HG02870 (cell line): ENCODE measurements at regions not wholly inside any gene's neighbourhood (a gene's known extent, or its start where the extent isn't known, plus 50 kb on each side); places are given as distances from the start of the nearest gene placed in this dataset.

Source experiments
- ATAC-seq: cut with Tn5 transposase; IDR thresholded peaks from one replicate; pipeline ENCODE4 v1.9.1; 2021; ENCODE audit warnings: mild to moderate bottlenecking, moderate library complexity; ENCODE audit not compliant: unreplicated experiment

DNA sequence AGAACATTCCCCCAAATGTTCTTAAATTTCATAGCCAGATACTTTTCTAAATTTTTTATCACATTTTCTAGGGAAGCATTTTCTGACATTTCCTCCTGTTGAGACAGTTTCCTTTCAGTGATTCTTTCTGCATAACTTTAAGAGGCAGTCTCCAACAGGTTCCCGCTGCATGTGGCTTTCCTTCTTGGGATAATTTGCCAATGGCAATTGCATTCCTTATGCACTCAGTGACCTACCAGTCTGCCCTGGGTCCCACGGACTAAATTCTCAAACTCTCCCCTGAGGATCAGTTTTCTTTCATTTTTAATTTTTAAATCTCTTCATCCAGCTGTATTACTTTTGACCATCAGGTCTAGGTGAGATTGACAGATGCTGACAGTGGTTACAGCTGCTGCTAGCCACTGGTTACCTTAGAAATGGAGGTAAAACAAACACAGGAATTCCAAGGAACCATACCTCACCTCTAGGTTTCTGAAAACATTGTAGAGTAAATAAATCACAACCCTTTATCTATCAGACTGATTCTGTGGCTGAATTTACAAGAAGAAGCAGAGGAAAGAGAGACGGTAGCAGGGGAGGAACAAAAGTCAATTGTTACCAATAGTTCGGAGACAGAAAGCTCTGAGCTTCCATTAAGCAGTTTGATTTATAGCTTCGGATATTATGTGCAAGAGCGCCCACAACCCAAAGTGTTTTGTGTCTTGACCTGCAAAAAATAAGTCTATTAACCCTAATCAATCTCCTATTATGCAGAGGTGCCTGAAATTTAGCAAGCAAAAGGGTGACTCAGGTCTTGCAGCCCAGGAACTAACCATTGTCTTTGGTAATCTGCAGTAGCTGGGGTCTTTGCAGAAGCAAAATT, 216.0 kb downstream of the PMP22 start:
- ATAC-seq, result no peak

GRCh38 chr17:15048381-15048780, 216.7 kb downstream of the PMP22 start:
- no peak for ATAC-seq

DNA sequence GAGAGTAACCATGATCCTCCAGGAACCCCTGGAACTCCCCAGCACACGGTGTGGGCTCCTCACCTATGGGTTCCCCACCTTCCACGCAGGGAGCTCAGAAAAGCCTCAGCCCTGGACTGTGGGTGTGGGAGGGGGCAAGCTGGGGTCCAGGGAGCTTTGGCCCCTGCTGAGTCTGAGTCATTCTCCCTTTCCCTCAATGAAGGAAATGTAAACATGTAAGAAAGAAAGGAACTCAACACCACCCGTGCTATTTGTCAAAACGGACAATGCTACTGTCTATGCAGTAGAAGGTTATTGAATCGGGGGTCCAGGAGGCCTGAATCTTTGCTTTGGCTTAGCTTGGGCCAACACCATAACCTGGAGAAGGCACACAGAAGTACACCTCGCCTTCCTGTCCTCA, 222.8 kb downstream of the PMP22 start:
- ATAC-seq, result no peak

DNA sequence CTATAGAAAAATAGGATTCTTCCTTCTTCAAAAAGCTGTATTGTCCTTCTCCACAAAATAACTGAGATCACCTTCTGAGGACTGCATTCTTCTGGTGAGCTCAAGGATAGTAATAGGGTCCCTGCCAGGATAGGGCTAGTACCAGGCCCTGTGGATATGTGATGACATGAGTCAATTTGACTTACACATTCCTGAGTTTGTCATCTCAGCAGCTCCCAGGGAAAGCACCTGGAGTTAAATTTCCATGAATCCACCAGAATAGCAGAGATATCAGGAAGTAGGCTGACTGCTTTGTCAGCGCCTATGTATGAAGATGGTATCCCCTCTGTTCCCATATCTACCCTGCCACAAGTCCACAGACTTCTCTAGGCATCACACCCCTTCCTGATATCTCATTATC, 225.8 kb downstream of the PMP22 start:
- no peak for ATAC-seq

DNA sequence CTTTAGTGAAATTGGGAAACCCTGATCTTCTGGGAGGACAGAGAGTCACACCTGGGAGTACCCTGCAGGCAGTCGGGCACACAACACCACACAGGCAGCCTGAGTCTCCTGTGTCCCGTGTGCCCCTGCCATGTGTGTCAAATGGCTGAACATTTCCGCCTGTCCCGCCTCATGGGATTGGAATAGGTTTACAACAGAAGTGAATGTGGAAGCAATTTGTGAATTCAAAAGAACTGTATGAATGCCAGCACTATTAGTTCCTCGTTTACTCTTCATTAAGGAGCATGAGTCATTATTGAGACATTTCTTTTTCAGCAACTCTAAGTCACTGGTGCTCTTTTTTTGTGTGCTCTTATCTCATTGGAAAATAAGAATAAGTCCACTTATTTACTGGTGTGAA, 226.5 kb downstream of the PMP22 start:
- ATAC-seq, result no peak

DNA sequence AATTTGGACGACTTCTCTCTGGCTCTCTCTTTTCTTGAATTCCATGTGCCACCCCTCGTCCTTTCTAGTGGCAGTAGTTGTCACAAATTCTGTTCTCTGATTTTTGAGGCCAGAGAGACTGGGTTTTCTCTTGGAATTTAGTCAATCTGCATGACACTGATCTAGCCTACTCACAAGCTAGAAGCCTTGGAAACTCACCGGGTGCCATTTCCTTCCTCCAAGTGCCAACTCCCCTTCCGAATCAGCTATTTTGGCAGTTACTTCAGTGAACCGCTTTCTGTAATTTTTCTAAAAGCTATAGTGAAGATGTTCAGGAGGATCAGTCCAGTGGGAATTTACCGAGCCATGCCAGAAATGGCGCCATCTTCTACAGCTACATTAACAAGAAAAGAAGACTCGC, 228.9 kb downstream of the PMP22 start:
- no peak for ATAC-seq

- ATAC-seq, result no peak
These were observed 233.2 kb downstream of the PMP22 start for GRCh38 chr17:15031975-15032374.

DNA sequence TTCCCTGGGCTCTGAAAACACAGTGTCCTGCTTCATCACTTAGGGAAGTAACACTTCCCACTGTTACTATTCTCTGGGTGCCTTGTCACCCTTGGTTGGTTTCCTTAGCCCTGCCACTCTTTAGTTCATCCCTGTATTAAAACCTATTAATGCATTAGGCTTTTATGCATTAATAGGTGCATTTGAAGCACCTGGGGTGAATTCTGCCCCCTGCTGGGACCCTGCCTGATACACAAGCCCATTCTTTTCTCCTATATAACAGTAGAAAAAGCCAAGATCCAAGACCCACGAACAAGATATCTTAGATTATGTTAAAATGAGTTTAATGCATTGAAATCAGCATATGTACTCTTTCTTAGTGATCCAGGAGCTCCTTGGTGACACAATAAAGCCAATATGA, 235.7 kb downstream of the PMP22 start:
- ATAC-seq, result no peak

DNA sequence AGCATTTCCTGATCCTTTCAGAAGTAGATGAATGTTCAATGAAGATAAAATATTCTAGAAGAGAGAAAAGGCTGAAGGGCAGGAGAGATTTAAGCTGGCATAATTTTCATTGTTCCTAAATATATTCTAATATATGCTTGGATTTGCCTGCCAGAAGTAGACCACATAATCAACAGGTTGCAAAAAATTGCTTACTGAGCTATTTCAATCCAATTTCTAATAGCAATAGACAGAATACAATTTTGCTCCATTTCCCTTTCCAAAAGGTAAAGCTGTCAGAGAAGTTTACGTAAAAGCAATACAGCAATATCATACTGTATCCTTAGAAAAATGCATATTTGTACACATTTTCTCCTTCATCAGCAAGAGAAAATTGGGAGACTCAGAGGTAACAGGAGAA, 237.3 kb downstream of the PMP22 start:
- ATAC-seq, result no peak

DNA sequence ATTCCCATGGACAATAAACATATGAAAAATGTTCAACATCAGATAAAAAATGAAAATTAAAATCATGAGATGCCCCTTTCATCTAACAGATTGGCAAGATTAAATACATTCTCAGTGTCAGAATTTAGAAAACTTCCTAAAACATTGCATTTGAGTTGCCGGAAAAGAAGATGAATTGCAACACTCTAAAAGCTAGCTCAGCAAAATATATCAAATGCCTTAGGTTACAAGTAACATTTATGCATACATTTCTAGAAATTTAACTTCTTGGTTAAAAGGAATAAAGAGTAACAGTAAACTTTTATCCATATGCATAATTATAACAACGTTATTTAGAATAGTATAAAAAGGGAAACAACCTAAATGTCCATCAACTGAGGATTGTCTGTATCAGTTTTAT, 239.0 kb downstream of the PMP22 start:
- no peak for ATAC-seq

- no peak for ATAC-seq
These were observed 241.4 kb downstream of the PMP22 start for GRCh38 chr17:15023589-15024336.

GRCh38 chr17:15019158-15019557, 246.0 kb downstream of the PMP22 start:
- ATAC-seq, result no peak

- no peak for ATAC-seq
These were observed 252.7 kb downstream of the PMP22 start for GRCh38 chr17:15012351-15012980.

GRCh38 chr17:15009087-15009486, 256.0 kb downstream of the PMP22 start:
- no peak for ATAC-seq

GRCh38 chr17:15007147-15007553, 258.0 kb downstream of the PMP22 start:
- ATAC-seq, result no peak

DNA sequence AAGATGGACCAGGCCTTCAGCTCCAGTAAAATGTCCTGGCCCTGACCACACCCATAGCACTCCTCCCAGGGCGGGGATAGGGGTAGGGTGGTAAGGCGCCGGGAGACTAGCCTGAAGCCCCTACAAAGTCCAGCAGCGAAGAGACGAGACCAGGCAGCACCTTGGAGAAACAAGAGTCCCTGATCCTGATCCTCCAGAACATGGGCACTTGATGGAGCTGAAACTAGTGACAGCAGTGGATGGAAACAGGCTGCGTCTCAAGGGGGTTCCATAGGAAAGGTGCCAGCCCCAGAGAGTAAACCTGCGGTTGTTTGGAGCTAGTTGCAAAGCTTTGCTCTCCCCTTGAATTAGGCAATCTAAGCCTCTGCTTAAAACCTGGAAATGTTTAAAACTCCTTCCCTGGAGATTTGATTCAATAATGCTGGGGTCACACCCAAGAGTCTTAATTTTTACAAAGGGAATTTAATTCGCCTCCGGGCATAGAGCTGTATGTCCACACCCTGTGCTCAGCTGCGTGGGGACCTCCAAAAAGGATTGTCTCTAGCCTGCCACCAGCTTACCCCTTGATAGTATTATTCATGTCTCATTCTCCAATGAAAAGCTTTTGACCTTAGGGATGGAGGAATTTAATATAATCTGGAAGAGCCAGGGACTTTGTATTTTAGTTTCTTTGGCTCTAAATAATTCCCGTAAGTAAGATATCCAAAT, 258.6 kb downstream of the PMP22 start:
- ATAC-seq, result no peak

- no peak for ATAC-seq
These were observed 264.5 kb downstream of the PMP22 start for GRCh38 chr17:15000661-15001060.

DNA sequence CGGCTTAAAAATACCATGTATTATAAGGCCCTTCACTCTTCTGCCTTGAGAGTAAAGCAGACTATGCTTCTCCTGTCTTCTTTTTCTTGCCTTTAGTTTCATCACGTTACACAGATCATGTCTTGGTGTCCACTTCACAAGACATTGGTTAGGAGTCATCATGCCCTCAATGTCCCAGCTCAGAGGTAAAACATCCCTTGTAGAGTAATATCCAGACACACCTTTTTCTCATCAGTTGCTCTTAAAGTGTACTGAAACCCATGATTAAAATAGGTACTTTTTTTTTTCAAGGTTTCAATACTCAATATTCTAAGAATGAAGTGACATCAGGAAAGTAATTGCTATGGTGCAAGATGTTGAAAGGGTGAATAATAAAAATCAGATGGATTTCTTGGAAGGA, 267.8 kb downstream of the PMP22 start:
- ATAC-seq, result no peak

GRCh38 chr17:14986127-14986526, 279.0 kb downstream of the PMP22 start:
- no peak for ATAC-seq

DNA sequence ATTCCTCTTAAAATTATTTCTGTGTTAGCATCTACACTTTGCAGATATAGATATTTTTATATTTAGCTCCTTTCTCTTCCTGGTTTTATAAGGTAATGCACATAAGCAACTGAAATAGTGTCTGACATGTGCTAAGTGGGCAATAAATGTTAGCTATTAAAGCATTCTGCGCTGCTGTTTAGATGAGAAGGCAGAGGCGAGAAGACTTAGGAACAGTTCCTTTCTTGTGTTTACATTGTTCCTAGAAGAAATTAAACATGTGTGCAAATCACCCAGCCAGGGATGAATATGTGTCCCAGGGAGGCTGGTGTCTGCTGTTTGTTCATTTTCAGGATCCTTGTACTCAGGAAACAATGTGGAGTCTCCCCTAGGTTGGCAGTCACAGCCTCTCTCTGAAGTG, 292.3 kb downstream of the PMP22 start:
- ATAC-seq, result no peak

DNA sequence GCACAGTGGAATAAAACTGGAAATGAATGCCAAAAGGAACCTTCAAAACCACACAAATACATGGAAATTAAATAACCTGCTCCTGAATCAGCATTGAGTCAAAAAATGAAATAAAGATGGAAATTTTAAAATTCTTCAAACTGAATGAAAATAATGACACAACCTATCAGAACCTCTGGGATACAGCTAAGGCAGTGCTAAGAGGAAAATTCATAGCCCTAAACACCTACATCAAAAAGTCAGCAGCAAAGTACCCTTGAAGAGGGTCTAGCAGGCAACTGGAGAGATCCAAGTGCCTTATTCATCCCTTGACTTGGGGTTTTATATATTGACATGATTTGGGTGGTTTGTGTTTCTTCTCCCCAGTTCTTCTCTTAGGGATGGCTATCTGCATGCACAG, 294.1 kb downstream of the PMP22 start:
- no peak for ATAC-seq
